Ammon's horn (tissue), 1 donor: ENCODE measurements at regions not wholly inside any gene's neighbourhood (a gene's known extent, or its start where the extent isn't known, plus 50 kb on each side); places are given as distances from the start of the nearest gene placed in this dataset.

Source experiments
- DNase-seq: peaks from one replicate; pipeline ENCODE4 v3.0.0-alpha.2; 2016; ENCODE audit warnings: low spot score

DNA sequence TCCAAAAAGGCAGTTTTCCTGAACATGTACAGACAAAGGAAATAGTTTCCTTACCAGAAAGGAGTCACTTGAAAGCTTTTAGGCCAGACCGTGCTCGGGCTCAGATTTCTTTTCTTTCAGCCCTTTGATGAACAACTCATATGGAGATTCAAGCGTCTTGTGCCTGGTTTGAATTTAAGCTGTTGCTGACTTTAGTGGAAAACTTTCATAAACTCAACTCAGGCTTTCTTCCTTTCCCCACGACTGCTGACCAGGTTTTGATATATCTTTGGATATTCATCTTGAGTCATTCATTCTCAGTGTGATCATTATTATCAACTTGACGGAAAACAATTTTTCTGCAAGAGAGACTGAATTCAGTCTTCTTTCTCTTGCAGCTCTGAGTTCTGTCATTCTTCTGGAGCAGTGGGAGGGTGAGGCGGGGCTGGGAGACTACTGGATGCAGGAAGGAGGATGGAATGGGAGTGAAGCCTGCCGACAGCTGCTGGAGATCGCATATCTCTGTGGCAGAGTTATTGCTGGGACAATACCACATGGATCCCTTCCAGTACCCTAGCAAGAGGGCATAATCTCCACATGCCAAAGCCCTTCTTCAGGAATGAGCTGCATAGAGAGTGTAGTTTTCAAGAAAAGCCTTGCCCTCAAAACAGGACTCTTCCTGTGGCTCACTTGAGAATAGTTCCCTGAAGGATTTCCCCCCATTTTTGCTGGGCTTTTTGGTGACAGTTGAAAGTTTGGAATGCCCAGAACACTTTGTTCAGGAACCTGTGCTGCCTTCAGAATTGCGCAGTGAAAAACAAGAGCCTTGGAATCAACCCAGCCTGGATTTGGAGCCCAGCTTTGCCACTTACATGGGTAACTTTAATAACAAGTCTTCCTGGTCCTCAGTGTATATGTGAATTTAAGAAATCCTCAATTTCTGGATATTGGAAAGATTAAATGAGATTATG is 364.4 kb downstream of the ZNF521 start:
- peak; percentile 7 for DNase-seq

DNA sequence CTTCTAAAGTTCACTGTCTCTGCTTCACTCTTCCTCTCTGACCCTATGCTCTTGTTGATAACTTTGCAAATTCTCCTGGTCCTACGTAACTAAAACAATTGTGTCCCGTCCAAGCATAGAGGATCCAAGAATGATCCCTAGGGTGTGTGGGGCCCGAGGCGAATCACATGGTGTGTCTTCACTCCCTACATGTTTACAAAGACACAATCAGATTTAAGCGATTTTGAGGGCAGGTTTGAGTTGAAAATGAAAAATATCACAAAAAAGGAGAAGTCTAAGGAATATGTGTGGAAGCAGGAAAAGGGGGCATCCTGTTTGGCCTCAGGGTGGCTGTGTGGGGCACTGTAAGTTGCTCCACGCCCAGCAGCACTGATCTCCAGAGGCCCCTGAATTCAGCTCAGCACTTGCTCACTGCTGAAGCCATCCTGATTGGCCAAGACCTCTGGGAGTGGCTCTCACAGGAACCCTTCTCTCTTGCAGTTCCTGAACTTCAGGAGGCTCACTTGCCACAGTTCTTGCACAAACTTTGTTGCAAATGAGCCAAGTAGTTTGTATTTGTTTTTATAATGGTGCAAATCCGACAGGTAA is 363.6 kb downstream of the ZNF521 start:
- no peak for DNase-seq

DNA sequence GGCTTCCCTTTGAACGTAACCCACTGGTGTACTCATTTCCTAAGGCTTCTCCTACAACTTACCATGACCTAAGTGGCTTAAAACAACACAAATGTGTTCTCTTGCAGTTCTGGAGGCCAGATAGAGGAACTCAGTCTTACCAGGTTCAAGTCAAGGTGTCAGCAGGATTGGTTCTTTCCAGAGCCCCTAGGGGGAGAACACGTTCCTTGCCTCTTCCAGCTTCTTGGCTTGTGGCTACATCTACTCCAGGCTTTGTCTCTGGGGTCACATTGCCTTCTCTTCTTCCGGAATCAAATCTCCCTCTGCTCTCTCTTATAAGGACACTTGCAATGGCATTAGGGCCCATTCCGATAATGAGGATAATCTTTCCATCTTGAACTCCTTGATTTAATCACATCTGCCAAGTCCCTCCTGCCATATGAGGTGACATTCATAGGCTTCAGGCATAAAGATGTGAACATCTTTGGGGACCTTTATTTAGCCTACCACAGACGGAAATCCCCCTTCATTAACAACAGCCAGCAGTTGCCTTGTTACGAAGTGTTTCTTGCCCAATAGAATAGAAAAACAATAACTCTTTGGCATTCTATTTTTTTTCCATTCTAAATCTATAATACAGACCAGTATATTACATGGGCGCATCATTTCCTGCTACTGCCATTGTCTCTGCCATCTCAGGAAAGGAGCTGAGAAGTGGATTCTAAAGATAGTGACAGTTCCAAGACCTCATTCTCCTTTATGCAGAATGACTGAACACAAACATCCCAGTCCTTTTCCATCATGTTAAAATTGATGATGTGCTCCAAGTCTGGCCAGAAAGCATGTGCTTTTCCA is 362.0 kb downstream of the ZNF521 start:
- no peak for DNase-seq

DNA sequence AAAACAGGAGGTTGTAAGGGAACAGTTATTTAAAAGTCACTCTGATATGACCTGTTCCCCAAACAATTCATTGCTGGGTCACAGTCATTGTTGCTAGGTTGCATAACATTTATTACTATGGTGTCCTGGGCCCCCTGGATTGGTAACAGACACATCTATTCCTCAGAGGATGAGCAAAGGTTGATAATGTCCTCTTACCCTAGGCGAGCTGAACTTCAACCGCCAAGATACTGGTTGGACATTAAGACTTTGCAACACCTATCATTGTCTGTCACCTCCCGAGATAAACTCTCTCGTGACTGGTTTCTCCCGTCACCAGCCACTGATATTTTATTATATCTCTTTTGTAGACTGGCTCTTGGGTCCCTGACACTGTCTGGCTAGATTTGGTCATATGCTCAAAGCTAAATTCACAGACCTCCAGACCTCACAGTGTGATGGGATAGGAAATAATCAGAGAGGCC is 361.3 kb downstream of the ZNF521 start:
- DNase-seq = no peak

DNA sequence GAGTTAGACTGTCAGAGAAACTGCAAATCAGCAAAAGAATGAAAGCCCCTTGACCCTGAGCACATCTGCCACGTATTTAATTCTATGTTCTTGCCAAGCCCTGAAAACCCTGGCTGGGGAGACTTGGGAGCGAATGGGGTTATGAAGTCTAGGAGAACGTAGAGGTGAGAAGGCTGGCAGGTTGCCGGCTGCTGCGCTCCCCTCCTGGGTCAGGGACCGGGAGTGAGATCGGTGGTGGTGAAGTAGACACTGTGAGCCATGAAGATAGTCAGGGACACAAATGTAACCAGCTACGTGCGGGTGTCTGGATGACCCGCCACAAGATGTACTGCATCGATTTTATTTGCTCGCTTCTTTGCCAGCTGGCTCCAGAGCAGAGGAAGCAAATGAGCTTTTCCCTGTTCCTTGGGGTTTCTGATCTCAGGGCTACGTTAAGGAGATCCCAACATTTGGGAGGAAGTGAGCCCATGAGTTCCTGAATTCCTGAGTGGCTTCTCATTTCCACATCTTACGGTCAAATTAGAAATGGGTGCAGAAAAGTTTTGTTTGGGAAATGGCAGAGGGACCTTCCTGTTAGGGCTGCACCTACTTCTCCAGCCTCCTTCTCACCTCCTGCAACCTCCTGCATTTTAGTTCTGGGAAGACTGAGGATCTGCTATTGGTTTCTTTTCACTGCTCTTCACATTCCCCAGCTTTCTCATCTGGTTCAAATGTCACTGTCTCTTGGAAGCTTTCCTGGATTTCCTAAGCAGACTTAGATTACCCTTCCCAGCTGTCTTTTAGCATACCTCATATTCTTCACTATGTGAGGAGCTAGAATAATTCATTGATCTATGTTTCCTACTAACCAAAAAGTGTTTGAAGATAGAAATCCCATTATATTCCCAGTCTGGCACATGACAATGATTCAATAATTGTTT is 360.6 kb downstream of the ZNF521 start:
- DNase-seq = no peak

DNA sequence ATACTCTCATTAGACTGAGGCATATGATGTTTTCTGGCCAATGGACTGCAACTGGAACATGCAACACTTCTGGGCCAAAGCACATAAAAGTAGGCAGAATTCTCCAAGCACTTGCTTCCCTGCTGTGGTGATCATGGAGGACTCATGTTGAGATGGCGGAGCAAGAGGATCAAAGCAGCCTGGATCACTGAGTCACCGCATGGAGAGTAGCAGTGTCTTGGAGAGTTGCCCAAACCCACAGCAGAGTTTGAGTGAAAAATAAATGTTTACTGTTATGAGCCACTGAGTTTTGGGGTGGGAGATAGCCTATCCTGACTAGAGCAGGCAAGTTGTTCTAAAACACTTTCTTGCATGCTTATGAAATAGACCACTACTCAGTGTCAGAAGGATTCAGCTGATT is 359.5 kb downstream of the ZNF521 start:
- DNase-seq = no peak

DNA sequence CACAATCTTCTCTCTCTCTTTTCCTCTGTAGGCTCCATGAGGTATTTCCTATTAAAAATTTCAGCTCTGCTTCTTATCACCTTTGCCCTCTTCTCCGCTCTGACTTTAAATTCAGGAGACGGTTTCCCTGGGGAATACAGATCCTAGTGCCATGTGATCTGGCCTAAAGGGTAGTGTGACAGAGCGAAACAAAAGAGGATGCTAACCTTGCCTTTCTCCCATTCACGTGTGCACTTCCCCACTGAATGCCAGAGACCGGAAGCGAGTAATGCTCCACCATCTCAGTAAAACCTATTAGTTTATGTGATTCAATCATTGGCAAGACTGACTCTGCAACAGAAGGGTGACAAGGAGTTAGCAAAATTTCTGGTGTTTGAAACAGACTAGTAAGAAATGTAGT is 358.3 kb downstream of the ZNF521 start:
- no peak for DNase-seq

DNA sequence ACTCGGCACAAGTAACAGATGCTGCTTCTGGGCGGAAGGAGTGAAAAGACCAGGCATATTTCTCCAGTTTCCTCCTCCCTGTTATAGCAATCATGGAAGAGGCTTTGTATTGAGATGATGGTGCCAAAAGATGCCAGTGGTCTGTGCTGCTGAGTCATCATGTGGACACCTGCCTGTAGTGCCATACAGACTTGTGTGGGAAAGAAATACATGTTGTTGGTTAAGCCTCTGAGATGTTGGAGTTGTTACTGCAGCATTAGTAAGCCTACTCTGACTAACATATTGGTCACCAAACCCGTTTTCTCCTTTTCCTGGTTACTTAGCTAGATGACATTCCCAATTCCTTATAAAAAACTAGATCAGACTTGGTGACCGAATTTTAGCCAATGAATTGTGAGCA is 356.9 kb downstream of the ZNF521 start:
- no peak for DNase-seq

DNA sequence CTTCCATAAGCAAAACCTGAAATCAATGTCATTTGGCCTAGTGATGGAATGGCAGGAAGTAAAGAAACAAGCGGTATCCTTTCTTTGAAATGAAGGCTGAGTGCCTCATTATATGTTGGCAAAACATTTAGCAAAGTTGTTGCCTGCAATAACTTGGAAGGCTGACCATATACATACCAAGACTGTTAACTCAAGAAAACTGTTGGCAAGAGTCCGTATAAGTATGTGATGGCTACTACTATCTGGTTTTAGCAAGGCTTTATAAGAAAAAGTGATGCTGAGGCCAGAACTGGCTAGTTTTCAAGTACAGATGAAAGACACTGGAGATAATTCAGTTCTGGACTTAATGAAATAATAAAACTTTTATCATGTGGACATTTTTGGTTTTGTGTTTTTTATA is 356.2 kb downstream of the ZNF521 start:
- no peak for DNase-seq

DNA sequence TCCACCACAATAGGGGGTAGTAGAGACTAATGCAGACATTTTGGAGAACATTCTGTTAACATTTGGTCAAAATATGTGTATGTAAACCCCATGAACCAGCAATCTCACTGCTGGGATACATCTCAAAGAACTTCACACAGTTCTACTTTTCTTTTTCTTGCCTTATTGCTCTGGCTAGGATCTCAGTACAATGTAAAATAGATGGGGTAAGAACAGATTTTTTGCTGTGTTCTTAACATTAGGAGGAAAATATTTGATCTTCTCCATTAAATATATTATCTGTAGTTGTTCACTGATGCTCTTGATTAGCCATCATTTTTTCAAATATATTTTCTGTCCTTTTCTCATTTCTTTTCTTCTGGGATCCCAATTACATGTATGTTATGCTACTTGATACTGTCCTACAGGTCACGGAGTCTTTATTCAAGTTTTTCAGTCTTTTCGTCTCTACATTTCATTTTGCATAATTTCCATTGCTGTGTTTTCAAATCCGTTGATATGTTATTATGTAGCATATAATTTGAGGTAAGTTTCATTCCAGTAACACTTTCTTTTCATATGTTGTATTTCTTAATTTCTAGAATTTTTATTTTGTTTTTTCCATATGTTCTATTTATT is 352.2 kb downstream of the ZNF521 start:
- DNase-seq = no peak

DNA sequence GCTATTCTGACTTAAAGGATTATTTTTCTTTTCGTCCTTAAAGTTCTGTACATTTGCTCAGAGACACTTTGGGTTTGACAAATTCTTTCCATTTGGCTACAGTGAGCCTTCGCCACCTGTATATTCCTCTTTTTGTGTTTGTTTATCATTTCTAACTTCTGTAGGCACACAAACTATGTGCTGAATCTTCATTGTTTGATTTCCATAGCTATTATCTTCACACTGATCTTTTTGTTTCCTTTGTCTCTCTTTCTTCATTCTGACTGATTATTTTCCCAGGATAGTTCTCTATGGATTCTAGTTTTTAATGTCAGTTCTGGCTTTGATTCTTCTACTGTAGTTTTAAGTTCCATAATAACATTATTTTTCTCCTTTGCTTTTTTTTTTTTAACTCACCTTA is 350.2 kb downstream of the ZNF521 start:
- no peak for DNase-seq

DNA sequence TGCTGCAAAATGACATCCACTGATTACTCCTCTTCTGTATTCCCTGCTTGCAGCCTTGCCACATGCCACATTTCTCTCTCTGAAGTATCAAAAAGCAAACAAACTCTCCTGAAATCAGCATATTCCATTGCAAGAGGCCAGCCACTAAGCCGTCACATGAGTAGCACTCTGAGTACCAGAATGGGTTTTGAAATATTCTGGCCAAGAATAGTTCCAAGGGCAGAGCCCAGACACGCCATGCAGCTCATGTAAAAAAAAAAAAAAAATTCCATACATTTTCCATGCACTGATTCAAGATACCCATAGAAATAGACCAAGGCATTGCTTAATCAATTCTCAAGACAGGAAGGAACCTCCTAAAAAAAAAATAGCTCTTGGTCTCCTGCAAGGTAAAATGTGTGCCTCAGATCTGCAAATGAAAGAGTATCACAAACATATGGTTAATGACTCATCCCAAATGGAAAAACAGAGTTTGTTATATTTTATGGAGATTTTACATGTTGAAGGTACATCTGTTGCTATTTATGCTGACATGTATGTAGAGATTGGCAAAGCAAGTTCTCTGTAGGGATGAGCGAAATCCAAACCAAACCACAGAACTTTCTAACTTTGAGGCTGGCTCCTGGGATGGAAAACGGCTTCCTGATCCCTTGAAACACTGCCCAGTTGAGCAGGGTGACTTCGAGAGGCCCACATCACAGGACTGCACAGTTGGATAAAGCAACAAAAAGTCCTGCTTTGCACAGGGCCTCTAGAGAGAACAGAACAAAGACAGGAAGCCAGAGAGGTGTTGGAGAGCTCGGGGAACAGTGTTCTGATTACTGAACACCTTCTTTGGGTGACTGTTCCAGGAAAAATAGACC is 346.2 kb downstream of the ZNF521 start:
- no peak for DNase-seq

DNA sequence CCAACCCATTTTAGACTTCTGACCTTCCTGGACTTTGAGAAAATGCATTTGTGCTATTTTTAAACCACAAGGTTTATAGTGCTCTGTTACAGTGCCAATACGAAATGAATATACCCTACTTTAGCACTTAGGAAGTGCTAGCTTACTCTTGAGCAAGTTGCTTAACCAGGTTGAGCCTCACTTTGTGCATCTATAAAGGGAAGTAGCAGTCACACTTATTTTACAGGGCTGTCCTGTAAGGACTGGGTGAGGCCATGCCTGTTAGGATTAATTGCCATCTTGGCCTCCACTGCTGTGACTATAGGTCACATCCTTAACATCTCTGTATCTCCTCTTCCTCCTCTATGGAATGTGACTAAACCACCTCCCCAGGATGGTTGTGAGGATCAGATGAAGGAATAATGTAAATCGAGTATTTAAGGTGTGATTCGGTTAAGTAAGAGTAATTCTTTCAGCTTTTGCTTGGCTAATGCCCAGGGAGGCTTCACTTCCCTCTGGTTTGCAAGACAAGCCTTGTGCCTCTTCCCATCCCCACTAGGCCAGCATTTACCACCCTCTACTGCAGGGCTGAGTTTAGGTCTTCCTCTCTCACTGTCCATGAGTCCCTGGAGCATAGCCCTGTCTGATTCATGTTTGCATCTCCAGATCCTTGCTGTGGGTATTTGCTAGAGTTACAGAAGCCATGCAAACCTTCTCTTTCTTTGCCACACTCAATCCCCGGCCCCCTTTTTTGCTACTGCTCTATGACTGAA is 341.2 kb downstream of the ZNF521 start:
- no peak for DNase-seq
